ENCODE measurements at regions not wholly inside any gene's neighbourhood (a gene's known extent, or its start where the extent isn't known, plus 50 kb on each side); places are given as distances from the start of the nearest gene placed in this dataset.

DNA sequence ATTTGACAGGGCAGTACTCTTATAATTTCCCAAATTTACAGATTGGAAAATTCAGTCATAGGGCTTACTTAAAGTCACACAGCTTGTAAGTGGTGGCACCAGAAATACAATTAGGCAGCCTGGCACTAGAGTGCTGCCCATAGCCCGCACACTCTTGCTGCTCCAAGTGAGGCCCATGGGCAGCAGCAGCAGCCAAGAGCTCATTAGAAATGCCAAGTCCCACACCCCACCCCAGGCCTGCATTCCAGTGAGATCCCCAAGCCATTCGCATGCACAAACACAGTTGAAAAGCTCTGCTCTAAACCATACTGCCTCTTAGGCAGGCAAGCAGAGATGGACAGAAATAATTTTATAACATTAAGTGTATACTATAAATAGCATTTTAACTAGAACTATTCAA lies 379.3 kb upstream of the PKDCC start:
- TF ChIP-seq CTCF (IDR thresholded peaks at IDR 0.05; ENCODE audit: low read depth, low read length, missing input control) (no peak), YY1 (IDR thresholded peaks at IDR 0.05) (no peak), RAD21 (IDR thresholded peaks at IDR 0.05) (no peak), TAF1 (conservative IDR thresholded peaks at IDR 0.05) (no peak), GABPA (IDR thresholded peaks at IDR 0.05 in 1 of 2, conservative IDR thresholded peaks at IDR 0.05 in 1 of 2) (no peak), JUND (IDR thresholded peaks at IDR 0.05) (no peak), MAX (IDR thresholded peaks at IDR 0.05) (no peak), SP1 (IDR thresholded peaks at IDR 0.05) (no peak), FOXA1 (IDR thresholded peaks at IDR 0.05) (no peak), EGR1 (IDR thresholded peaks at IDR 0.05; ENCODE audit: low read depth in 2 of 2) (no peak)
- TF ChIP-seq, protein P1, sequence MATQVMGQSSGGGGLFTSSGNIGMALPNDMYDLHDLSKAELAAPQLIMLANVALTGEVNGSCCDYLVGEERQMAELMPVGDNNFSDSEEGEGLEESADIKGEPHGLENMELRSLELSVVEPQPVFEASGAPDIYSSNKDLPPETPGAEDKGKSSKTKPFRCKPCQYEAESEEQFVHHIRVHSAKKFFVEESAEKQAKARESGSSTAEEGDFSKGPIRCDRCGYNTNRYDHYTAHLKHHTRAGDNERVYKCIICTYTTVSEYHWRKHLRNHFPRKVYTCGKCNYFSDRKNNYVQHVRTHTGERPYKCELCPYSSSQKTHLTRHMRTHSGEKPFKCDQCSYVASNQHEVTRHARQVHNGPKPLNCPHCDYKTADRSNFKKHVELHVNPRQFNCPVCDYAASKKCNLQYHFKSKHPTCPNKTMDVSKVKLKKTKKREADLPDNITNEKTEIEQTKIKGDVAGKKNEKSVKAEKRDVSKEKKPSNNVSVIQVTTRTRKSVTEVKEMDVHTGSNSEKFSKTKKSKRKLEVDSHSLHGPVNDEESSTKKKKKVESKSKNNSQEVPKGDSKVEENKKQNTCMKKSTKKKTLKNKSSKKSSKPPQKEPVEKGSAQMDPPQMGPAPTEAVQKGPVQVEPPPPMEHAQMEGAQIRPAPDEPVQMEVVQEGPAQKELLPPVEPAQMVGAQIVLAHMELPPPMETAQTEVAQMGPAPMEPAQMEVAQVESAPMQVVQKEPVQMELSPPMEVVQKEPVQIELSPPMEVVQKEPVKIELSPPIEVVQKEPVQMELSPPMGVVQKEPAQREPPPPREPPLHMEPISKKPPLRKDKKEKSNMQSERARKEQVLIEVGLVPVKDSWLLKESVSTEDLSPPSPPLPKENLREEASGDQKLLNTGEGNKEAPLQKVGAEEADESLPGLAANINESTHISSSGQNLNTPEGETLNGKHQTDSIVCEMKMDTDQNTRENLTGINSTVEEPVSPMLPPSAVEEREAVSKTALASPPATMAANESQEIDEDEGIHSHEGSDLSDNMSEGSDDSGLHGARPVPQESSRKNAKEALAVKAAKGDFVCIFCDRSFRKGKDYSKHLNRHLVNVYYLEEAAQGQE (IDR thresholded peaks at IDR 0.05), result no peak
- TF ChIP-seq, protein P2, sequence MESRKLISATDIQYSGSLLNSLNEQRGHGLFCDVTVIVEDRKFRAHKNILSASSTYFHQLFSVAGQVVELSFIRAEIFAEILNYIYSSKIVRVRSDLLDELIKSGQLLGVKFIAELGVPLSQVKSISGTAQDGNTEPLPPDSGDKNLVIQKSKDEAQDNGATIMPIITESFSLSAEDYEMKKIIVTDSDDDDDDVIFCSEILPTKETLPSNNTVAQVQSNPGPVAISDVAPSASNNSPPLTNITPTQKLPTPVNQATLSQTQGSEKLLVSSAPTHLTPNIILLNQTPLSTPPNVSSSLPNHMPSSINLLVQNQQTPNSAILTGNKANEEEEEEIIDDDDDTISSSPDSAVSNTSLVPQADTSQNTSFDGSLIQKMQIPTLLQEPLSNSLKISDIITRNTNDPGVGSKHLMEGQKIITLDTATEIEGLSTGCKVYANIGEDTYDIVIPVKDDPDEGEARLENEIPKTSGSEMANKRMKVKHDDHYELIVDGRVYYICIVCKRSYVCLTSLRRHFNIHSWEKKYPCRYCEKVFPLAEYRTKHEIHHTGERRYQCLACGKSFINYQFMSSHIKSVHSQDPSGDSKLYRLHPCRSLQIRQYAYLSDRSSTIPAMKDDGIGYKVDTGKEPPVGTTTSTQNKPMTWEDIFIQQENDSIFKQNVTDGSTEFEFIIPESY (IDR thresholded peaks at IDR 0.05), result no peak
